ENCODE measurements at regions not wholly inside any gene's neighbourhood (a gene's known extent, or its start where the extent isn't known, plus 50 kb on each side); places are given as distances from the start of the nearest gene placed in this dataset.

GRCh38 chr18:22020127-22020866 lies 149.1 kb upstream of the GATA6 start (continued):
- peak; percentile 72; the same call in 1 of the 2 replicates for TF ChIP-seq ZNF138 (CRISPR knock-in tag; IDR thresholded peaks at IDR 0.05; ENCODE audit: low read depth)
- TF ChIP-seq ASH2L (IDR thresholded peaks at IDR 0.05; ENCODE audit: insufficient read length, low read depth, low read length), result peak; percentile 62
- no peak for TF ChIP-seq SOX6 (IDR thresholded peaks at IDR 0.05)
- peak; percentile 68 for TF ChIP-seq SOX6 (CRISPR knock-in tag; IDR thresholded peaks at IDR 0.05)
- TF ChIP-seq ZNF709 (CRISPR knock-in tag; IDR thresholded peaks at IDR 0.05), result peak; percentile 11; the same call in 1 of the 2 replicates
- TF ChIP-seq ZNF746 (CRISPR knock-in tag; IDR thresholded peaks at IDR 0.05), result peak; percentile 53; the same call in 1 of the 2 replicates
- peak; percentile 55 for TF ChIP-seq ZNF574 (CRISPR knock-in tag; IDR thresholded peaks at IDR 0.05)
- peak; percentile 43; the same call in 1 of the 2 replicates for TF ChIP-seq PHF8 (CRISPR knock-in tag; IDR thresholded peaks at IDR 0.05)
- peak; percentile 28; the same call in 1 of the 2 replicates for TF ChIP-seq ZMYM4 (CRISPR knock-in tag; IDR thresholded peaks at IDR 0.05)
- no peak for TF ChIP-seq E2F2 (CRISPR knock-in tag; IDR thresholded peaks at IDR 0.05; ENCODE audit: borderline replicate concordance)
- no peak for TF ChIP-seq ZNF891 (CRISPR knock-in tag; IDR thresholded peaks at IDR 0.05)
- TF ChIP-seq ZNF761 (CRISPR knock-in tag; conservative IDR thresholded peaks at IDR 0.05), result no peak
- TF ChIP-seq, protein P1, sequence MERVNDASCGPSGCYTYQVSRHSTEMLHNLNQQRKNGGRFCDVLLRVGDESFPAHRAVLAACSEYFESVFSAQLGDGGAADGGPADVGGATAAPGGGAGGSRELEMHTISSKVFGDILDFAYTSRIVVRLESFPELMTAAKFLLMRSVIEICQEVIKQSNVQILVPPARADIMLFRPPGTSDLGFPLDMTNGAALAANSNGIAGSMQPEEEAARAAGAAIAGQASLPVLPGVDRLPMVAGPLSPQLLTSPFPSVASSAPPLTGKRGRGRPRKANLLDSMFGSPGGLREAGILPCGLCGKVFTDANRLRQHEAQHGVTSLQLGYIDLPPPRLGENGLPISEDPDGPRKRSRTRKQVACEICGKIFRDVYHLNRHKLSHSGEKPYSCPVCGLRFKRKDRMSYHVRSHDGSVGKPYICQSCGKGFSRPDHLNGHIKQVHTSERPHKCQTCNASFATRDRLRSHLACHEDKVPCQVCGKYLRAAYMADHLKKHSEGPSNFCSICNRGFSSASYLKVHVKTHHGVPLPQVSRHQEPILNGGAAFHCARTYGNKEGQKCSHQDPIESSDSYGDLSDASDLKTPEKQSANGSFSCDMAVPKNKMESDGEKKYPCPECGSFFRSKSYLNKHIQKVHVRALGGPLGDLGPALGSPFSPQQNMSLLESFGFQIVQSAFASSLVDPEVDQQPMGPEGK (CRISPR knock-in tag; IDR thresholded peaks at IDR 0.05), result peak; percentile 67
- TF ChIP-seq HNRNPLL (IDR thresholded peaks at IDR 0.05; ENCODE audit: low read depth, low read length, poor library complexity, severe bottlenecking), result no peak
- TF ChIP-seq SSRP1 (CRISPR knock-in tag; IDR thresholded peaks at IDR 0.05), result no peak
- 0 out of 2 replicates have a peak, but pooled peaks have one; percentile 19 for TF ChIP-seq UBTF (CRISPR knock-in tag; IDR thresholded peaks at IDR 0.05)
- 0 out of 4 replicates have a peak, but pooled peaks of 1 of the 2 experiments have one; percentile 10 for TF ChIP-seq NR2F1 (CRISPR knock-in tag; IDR thresholded peaks at IDR 0.05)
- peak; percentile 75; the same call in 1 of the 2 replicates for TF ChIP-seq NCOA2 (CRISPR knock-in tag; IDR thresholded peaks at IDR 0.05)
- no peak for TF ChIP-seq ZNF33A (CRISPR knock-in tag; IDR thresholded peaks at IDR 0.05; ENCODE audit: borderline replicate concordance)
